Liver (tissue), 8 donors: ENCODE measurements at regions not wholly inside any gene's neighbourhood (a gene's known extent, or its start where the extent isn't known, plus 50 kb on each side); places are given as distances from the start of the nearest gene placed in this dataset.

Experiments
- DNase-seq: peaks from one replicate; pipeline ENCODE4 v3.0.0-alpha.2; 2017; ENCODE audit warnings: low spot score
- H3K27ac ChIP-seq, 2 donors: one replicate each; pipeline ENCODE4 v1.7.0; 2013; ENCODE audit warnings: inconsistent platforms in 2 of 2, low read length in 2 of 2, control low read depth in 1 of 2, low read depth in 1 of 2, mild to moderate bottlenecking in 1 of 2
- H3K27me3 ChIP-seq, 4 donors: one replicate each; pipeline versions ENCODE4 v1.6.1 to v1.7.0; 2013; ENCODE audit warnings: low read length in 3 of 4, inconsistent platforms in 1 of 4, mild to moderate bottlenecking in 1 of 4, moderate library complexity in 1 of 4; ENCODE audit not compliant: control insufficient read depth in 4 of 4, insufficient read depth in 4 of 4
- H3K36me3 ChIP-seq, 4 donors: one replicate each; pipeline versions ENCODE4 v1.6.1 to v1.7.0; 2013; ENCODE audit warnings: low read length in 3 of 4, mild to moderate bottlenecking in 3 of 4, low read depth in 1 of 4, moderate library complexity in 1 of 4; ENCODE audit not compliant: control insufficient read depth in 4 of 4, insufficient read depth in 3 of 4
- H3K4me1 ChIP-seq, 4 donors: one replicate each; pipeline versions ENCODE4 v1.6.1 to v1.7.0; 2013; ENCODE audit warnings: low read length in 3 of 4, mild to moderate bottlenecking in 3 of 4, moderate library complexity in 1 of 4; ENCODE audit not compliant: control insufficient read depth in 4 of 4, insufficient read depth in 4 of 4
- H3K4me3 ChIP-seq, 3 donors: one replicate each; pipeline versions ENCODE4 v1.6.1 to v1.7.0; 2013; ENCODE audit warnings: low read length in 3 of 3, control low read depth in 1 of 3, low read depth in 1 of 3, mild to moderate bottlenecking in 1 of 3
- H3K9ac ChIP-seq, 2 donors: one replicate each; pipeline ENCODE4 v1.7.0; 2013; ENCODE audit warnings: low read length in 2 of 2, mild to moderate bottlenecking in 2 of 2, moderate library complexity in 2 of 2, control low read depth in 1 of 2, low read depth in 1 of 2
- H3K9me3 ChIP-seq, 4 donors: one replicate each; pipeline versions ENCODE4 v1.6.1 to v1.7.0; 2013; ENCODE audit warnings: low read length in 3 of 4; ENCODE audit not compliant: control insufficient read depth in 4 of 4
- EGR1 ChIP-seq, 2 donors: IDR thresholded peaks; 2 replicates each; pipeline ENCODE4 v1.6.1; 2016 to 2018; ENCODE audit warnings: antibody characterized with exemption in 2 of 2, low read depth in 2 of 2
- FOXA1 ChIP-seq: IDR thresholded peaks from 2 replicates; pipeline ENCODE4 v1.6.1; 2016; ENCODE audit warnings: antibody characterized with exemption
- FOXA2 ChIP-seq: IDR thresholded peaks from 2 replicates; pipeline ENCODE4 v1.6.1; 2016; ENCODE audit warnings: antibody characterized with exemption
- GABPA ChIP-seq, 2 donors: IDR thresholded peaks in 1 of 2; conservative IDR thresholded peaks in 1 of 2; 2 replicates each; pipeline ENCODE4 v1.6.1; 2016; ENCODE audit warnings: antibody characterized with exemption in 2 of 2, mild to moderate bottlenecking in 1 of 2, moderate library complexity in 1 of 2
- JUND ChIP-seq, 2 donors: IDR thresholded peaks; 2 replicates each; pipeline ENCODE4 v1.6.1; 2016; ENCODE audit warnings: antibody characterized with exemption in 2 of 2
- SP1 ChIP-seq: IDR thresholded peaks from 2 replicates; pipeline ENCODE4 v1.6.1; 2018; ENCODE audit warnings: antibody characterized with exemption, mild to moderate bottlenecking
- TAF1 ChIP-seq: conservative IDR thresholded peaks from 2 replicates; pipeline ENCODE4 v1.6.1; 2016; ENCODE audit warnings: antibody characterized with exemption, mild to moderate bottlenecking
- YY1 ChIP-seq: IDR thresholded peaks from 2 replicates; pipeline ENCODE4 v1.6.1; 2016; ENCODE audit warnings: antibody characterized with exemption, mild to moderate bottlenecking
- WGBS: extraction: QIAGEN DNeasy Blood & Tissue Kit; methylation state at CpG from one replicate; pipeline ENCODE4 v1.1.7; 2013; 5-methylcytosine and 5-hydroxymethylcytosine counted together
- TF ChIP-seq, protein P1 (sequence below): IDR thresholded peaks from 2 replicates; pipeline ENCODE4 v1.6.1; 2016; ENCODE audit warnings: antibody characterized with exemption, mild to moderate bottlenecking
- TF ChIP-seq, protein P2 (sequence below): IDR thresholded peaks from 2 replicates; pipeline ENCODE4 v1.6.1; 2016; ENCODE audit warnings: antibody characterized with exemption
- TF ChIP-seq, protein P3 (sequence below): fragments of 150-350 bp; IDR thresholded peaks from 2 replicates; pipeline ENCODE4 v1.5.1; 2017; ENCODE audit warnings: improper control_type of control experiment, low read depth, low read length; ENCODE audit not compliant: missing input control
- donor health status: healthy.
- donor health status: healthy.
- donor health status: healthy.
- donor health status: healthy.
- donor health status: healthy.

DNA sequence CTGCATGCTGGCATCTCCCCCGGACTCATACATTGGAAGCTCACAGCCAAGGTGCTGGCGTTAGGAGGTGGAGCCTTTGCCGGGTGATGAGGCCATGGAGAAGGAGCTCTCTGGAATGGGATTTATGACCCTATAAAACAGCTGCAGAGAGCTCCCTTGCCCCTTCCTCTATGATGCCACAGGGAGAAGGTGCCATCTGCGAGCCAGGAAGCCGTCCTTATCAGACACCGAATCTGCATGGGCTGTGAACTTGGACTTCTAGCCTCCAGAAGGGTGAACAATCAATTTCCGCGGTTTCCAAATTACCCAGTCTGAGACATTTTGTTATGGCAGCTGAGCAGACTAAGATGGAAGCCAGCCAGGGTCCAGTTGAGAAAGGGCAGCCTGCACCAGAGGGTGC is 381.2 kb upstream of the IRX1 start (continued):
- TF ChIP-seq, protein P1, sequence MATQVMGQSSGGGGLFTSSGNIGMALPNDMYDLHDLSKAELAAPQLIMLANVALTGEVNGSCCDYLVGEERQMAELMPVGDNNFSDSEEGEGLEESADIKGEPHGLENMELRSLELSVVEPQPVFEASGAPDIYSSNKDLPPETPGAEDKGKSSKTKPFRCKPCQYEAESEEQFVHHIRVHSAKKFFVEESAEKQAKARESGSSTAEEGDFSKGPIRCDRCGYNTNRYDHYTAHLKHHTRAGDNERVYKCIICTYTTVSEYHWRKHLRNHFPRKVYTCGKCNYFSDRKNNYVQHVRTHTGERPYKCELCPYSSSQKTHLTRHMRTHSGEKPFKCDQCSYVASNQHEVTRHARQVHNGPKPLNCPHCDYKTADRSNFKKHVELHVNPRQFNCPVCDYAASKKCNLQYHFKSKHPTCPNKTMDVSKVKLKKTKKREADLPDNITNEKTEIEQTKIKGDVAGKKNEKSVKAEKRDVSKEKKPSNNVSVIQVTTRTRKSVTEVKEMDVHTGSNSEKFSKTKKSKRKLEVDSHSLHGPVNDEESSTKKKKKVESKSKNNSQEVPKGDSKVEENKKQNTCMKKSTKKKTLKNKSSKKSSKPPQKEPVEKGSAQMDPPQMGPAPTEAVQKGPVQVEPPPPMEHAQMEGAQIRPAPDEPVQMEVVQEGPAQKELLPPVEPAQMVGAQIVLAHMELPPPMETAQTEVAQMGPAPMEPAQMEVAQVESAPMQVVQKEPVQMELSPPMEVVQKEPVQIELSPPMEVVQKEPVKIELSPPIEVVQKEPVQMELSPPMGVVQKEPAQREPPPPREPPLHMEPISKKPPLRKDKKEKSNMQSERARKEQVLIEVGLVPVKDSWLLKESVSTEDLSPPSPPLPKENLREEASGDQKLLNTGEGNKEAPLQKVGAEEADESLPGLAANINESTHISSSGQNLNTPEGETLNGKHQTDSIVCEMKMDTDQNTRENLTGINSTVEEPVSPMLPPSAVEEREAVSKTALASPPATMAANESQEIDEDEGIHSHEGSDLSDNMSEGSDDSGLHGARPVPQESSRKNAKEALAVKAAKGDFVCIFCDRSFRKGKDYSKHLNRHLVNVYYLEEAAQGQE: no peak
- no peak for TF ChIP-seq TAF1
- TF ChIP-seq EGR1 (IDR thresholded peaks at IDR 0.05; ENCODE audit: low read depth in 2 of 2): no peak
- TF ChIP-seq SP1: no peak
- TF ChIP-seq, protein P2, sequence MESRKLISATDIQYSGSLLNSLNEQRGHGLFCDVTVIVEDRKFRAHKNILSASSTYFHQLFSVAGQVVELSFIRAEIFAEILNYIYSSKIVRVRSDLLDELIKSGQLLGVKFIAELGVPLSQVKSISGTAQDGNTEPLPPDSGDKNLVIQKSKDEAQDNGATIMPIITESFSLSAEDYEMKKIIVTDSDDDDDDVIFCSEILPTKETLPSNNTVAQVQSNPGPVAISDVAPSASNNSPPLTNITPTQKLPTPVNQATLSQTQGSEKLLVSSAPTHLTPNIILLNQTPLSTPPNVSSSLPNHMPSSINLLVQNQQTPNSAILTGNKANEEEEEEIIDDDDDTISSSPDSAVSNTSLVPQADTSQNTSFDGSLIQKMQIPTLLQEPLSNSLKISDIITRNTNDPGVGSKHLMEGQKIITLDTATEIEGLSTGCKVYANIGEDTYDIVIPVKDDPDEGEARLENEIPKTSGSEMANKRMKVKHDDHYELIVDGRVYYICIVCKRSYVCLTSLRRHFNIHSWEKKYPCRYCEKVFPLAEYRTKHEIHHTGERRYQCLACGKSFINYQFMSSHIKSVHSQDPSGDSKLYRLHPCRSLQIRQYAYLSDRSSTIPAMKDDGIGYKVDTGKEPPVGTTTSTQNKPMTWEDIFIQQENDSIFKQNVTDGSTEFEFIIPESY: no peak

DNA sequence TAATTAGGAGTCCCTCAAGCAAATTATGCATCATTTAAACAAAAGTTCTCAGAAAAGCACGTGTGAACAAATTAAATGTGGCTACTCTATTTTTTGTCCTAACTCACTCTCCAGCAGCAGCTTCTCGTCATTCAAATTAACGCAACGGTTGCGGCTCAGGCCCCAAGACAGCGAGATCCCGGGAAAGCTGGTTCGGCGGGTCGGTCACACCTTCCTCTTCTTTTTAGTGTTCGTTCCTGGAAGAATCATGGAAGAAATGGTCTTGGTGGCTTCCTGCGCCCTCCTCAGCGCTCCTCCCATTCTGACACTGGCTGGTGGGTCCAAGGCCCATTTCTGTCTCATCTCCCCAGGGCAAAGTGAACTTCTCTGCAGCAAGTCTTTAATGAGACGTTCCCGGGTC is 382.8 kb upstream of the IRX1 start:
- Histone ChIP-seq H3K36me3 (no peaks in the 10 kb centered on the region), H3K4me1 (no peaks in the 10 kb centered on the region), H3K27me3 (no peaks in the 10 kb centered on the region), H3K27ac (no peak overlapping the region), H3K9me3 (no peaks in the 10 kb centered on the region), H3K9ac (no peak overlapping the region), H3K4me3 (no peak overlapping the region)
- 83% methylated on average over 15 of the region's 15 CpGs for WGBS
- DNase-seq: no peak
- no peak for TF ChIP-seq EGR1 (IDR thresholded peaks at IDR 0.05; ENCODE audit: low read depth in 2 of 2)
- no peak for TF ChIP-seq GABPA (IDR thresholded peaks at IDR 0.05 in 1 of 2, conservative IDR thresholded peaks at IDR 0.05 in 1 of 2)
- TF ChIP-seq JUND (IDR thresholded peaks at IDR 0.05): no peak
- TF ChIP-seq TAF1: no peak
- TF ChIP-seq FOXA1: no peak
- TF ChIP-seq, protein P1: no peak
- TF ChIP-seq YY1: no peak
- TF ChIP-seq SP1: no peak

DNA sequence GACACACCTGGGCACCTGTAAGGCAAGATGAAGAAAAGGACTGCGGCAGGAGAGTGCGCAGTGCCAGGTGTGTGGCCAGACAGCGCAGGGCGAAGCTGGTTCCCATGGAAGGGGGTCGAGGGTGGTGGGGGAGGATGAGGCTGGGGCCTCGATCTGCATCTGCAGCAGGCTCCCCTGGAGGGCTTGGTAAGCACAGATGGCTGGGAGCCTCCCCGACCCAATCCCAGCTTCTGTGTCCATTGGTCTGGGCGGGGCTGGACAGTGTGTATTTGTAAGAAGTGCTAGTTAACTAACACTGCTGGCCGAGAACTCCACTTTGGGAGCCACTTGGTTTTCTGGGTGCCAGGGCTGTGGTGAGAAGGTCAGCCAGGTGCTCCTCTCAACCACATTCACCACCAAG is 385.1 kb upstream of the IRX1 start:
- Histone ChIP-seq H3K27ac (no peak overlapping the region), H3K9ac (no peak overlapping the region), H3K4me3 (no peak overlapping the region), H3K4me1 (no peaks in the 10 kb centered on the region), H3K36me3 (no peaks in the 10 kb centered on the region), H3K9me3 (no peaks in the 10 kb centered on the region), H3K27me3 (no peaks in the 10 kb centered on the region)
- TF ChIP-seq FOXA2: no peak
- TF ChIP-seq, protein P3, sequence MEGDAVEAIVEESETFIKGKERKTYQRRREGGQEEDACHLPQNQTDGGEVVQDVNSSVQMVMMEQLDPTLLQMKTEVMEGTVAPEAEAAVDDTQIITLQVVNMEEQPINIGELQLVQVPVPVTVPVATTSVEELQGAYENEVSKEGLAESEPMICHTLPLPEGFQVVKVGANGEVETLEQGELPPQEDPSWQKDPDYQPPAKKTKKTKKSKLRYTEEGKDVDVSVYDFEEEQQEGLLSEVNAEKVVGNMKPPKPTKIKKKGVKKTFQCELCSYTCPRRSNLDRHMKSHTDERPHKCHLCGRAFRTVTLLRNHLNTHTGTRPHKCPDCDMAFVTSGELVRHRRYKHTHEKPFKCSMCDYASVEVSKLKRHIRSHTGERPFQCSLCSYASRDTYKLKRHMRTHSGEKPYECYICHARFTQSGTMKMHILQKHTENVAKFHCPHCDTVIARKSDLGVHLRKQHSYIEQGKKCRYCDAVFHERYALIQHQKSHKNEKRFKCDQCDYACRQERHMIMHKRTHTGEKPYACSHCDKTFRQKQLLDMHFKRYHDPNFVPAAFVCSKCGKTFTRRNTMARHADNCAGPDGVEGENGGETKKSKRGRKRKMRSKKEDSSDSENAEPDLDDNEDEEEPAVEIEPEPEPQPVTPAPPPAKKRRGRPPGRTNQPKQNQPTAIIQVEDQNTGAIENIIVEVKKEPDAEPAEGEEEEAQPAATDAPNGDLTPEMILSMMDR: no peak
- no peak for DNase-seq
- 64% methylated on average over 9 of the region's 9 CpGs for WGBS
